Stomach (tissue), 8 donors: ENCODE measurements at regions not wholly inside any gene's neighbourhood (a gene's known extent, or its start where the extent isn't known, plus 50 kb on each side); places are given as distances from the start of the nearest gene placed in this dataset.

Source experiments
- DNase-seq, 2 donors: peaks; one replicate each; pipeline versions ENCODE4 v3.0.0 to v3.0.0-alpha.2; 2013 to 2019
- H3K27ac ChIP-seq, 5 donors: fragments of 200-600 bp in 4 of 5; sonication (generic) in 4 of 5; one replicate each; pipeline ENCODE4 v1.5.1; 2013 to 2019; ENCODE audit warnings: mild to moderate bottlenecking in 1 of 5, moderate library complexity in 1 of 5
- H3K27me3 ChIP-seq, 3 donors: fragments of 200-600 bp; sonication (generic); one replicate each; pipeline ENCODE4 v1.5.1; 2017 to 2019; ENCODE audit warnings: mixed run types in 1 of 3
- H3K36me3 ChIP-seq, 4 donors: fragments of 200-600 bp; sonication (generic); 1 replicate in 3 of 4; 2 replicates in 1 of 4; pipeline ENCODE4 v1.5.1; 2016 to 2019
- H3K4me1 ChIP-seq, 4 donors: fragments of 200-600 bp; sonication (generic); one replicate each; pipeline ENCODE4 v1.5.1; 2016 to 2019
- H3K4me3 ChIP-seq, 4 donors: fragments of 200-600 bp; sonication (generic) in 3 of 4; one replicate each; pipeline ENCODE4 v1.5.1; 2016 to 2019; ENCODE audit warnings: mild to moderate bottlenecking in 1 of 4
- H3K9me3 ChIP-seq, 4 donors: fragments of 200-600 bp; sonication (generic); one replicate each; pipeline ENCODE4 v1.5.1; 2016 to 2019
- EP300 ChIP-seq: sonication (generic); formaldehyde crosslinking; IDR thresholded peaks from one replicate; pipeline ENCODE4 v1.6.1; 2017; ENCODE audit warnings: antibody characterized with exemption
- POLR2A ChIP-seq, 4 donors: fragments of 450-650 bp; IDR thresholded peaks; one replicate each; pipeline ENCODE4 v1.6.1; 2016; ENCODE audit warnings: antibody characterized with exemption in 4 of 4, control low read depth in 2 of 4, mild to moderate bottlenecking in 1 of 4, moderate library complexity in 1 of 4
- POLR2AphosphoS5 ChIP-seq, 3 donors: sonication (generic); formaldehyde crosslinking; IDR thresholded peaks; one replicate each; pipeline ENCODE4 v1.6.1; 2016; ENCODE audit warnings: antibody characterized with exemption in 3 of 3
- WGBS, 5 donors: extraction: QIAGEN DNeasy Blood & Tissue Kit in 3 of 5; methylation state at CpG; one replicate each; pipeline versions ENCODE4 v1.1.5 to v1.1.7; 2013 to 2018; 5-methylcytosine and 5-hydroxymethylcytosine counted together
- intact Hi-C: fragments of 100-400 bp; cut with DNase I; formaldehyde crosslinking; loops from one replicate; pipeline ENCODE4 v1.15.1; 2023; ENCODE audit warnings: low total_unique reads
- TF ChIP-seq, protein P1 (sequence below), 7 experiments: fragments of 450-650 bp in 4 of 7; fragments of 200-600 bp in 3 of 7; sonication (generic) in 3 of 7; IDR thresholded peaks; one replicate each; pipeline ENCODE4 v1.5.1; 2016 to 2019; ENCODE audit warnings: antibody characterized with exemption in 7 of 7, control low read depth in 2 of 7, mild to moderate bottlenecking in 1 of 7
- donor health status: healthy with polysubstance abuse.
- donor health status: Bipolar disorder and iron deficiency.
- donor health status: healthy.

DNA sequence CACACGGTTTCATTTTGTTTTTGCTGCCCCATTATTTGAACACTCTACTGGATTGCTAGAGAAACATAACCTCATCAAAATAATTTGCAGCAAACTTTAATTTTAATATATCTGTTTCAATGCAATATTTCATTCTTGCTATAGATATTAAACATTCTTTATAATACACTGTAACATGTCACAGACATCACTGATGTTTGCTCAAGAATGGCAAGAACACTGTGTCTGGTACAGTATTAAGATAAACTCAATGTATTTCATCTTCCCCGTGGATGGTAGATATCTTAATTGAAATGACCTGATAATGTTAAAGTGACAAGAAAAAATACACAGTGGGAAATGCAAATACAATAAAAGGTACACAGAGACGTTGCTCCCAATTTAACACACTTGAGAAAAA is 86.0 kb downstream of the PTCHD4 start:
- Histone ChIP-seq H3K4me3 (no peak overlapping the region), H3K36me3 (no peaks in the 10 kb centered on the region), H3K9me3 (no peaks in the 10 kb centered on the region), H3K27me3 (no peaks in the 10 kb centered on the region), H3K27ac (no peak overlapping the region), H3K4me1 (no peaks in the 10 kb centered on the region)
- no peak for DNase-seq
- intact Hi-C loops = no loop called here
- WGBS, 5 donors = 38 to 52% (median 47%) methylated on average over 3 of the region's 3 CpGs
- TF ChIP-seq, protein P1, sequence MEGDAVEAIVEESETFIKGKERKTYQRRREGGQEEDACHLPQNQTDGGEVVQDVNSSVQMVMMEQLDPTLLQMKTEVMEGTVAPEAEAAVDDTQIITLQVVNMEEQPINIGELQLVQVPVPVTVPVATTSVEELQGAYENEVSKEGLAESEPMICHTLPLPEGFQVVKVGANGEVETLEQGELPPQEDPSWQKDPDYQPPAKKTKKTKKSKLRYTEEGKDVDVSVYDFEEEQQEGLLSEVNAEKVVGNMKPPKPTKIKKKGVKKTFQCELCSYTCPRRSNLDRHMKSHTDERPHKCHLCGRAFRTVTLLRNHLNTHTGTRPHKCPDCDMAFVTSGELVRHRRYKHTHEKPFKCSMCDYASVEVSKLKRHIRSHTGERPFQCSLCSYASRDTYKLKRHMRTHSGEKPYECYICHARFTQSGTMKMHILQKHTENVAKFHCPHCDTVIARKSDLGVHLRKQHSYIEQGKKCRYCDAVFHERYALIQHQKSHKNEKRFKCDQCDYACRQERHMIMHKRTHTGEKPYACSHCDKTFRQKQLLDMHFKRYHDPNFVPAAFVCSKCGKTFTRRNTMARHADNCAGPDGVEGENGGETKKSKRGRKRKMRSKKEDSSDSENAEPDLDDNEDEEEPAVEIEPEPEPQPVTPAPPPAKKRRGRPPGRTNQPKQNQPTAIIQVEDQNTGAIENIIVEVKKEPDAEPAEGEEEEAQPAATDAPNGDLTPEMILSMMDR (IDR thresholded peaks at IDR 0.05) = no peak
- TF ChIP-seq EP300 = no peak
- no peak for TF ChIP-seq POLR2A (IDR thresholded peaks at IDR 0.05)
- TF ChIP-seq POLR2AphosphoS5 (IDR thresholded peaks at IDR 0.05) = no peak

DNA sequence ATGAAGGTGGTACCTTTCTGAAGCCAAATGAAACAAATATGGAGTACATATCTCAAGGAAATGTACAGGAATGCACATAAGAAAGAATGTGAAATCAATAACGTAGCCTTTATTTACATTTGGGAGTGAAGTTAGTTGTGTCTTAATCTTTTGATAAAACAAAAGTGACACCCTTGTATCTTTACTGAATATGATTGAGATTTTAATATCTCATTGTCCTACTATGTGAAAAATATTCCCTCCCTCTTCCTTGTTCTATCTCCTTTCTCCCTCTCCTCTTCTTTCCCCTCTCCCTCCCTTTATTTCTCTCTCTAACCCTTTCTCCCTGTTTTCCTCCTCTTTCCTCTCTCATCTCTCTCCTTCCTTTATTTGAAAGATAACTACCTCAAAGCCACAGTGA is 89.1 kb downstream of the PTCHD4 start:
- intact Hi-C loops = no loop called here
- TF ChIP-seq POLR2AphosphoS5 (IDR thresholded peaks at IDR 0.05) (no peak), POLR2A (IDR thresholded peaks at IDR 0.05) (no peak), EP300 (no peak)
- TF ChIP-seq, protein P1 (IDR thresholded peaks at IDR 0.05) = no peak
- no peaks in the 10 kb centered on the region for H3K4me1 ChIP-seq
- no peaks in the 10 kb centered on the region for H3K9me3 ChIP-seq
- WGBS, 5 donors = 28 to 39% (median 33%) methylated on average over 1 of the region's 1 CpG
- no peaks in the 10 kb centered on the region for H3K27me3 ChIP-seq
- no peak overlapping the region for H3K4me3 ChIP-seq
- H3K27ac ChIP-seq = no peak overlapping the region
- H3K36me3 ChIP-seq = no peaks in the 10 kb centered on the region
- no peak for DNase-seq

DNA sequence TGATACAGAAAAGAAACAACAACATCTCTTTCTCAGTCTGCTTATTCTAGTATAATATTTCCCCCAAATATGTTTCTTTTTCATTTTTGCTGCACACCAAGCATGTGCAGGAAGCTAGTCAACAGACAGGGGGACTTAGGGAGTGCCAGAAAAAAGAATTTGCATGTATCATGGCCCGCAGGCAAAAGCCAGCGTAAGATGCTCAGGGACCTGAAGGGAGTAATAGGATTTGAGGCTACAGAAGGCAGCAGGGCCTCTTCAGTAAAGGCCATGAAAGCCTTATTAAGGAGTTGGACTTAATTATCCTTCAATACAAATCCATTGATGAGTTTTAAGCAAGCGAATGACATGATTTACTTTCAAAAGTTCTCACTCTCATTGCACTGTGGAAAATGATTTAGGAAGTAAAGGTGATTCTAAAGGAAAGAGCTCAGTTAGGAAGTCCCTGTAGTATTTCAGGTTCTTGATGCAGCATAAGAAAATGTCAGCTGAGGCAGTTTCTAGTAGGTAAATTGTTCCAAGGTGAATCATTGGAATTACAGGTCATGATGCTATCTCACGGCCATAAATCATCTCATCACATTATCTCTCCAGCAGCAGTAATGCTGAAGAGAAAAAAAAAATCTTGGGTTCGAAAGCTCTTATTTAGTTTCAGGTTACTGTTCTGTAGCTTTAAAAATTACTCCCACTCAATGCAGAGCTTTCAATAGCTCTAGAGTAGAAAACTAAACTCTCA is 94.8 kb downstream of the PTCHD4 start:
- H3K9me3 ChIP-seq = no peaks in the 10 kb centered on the region
- H3K36me3 ChIP-seq = no peaks in the 10 kb centered on the region
- DNase-seq = no peak
- H3K27me3 ChIP-seq = no peaks in the 10 kb centered on the region
- H3K4me3 ChIP-seq = no peak overlapping the region
- H3K4me1 ChIP-seq = no peaks in the 10 kb centered on the region
- TF ChIP-seq, protein P1 (IDR thresholded peaks at IDR 0.05) = no peak
- no peak for TF ChIP-seq POLR2A (IDR thresholded peaks at IDR 0.05)
- no peak for TF ChIP-seq EP300
- no peak for TF ChIP-seq POLR2AphosphoS5 (IDR thresholded peaks at IDR 0.05)
- WGBS, 5 donors = 80 to 85% (median 83%) methylated on average over 5 of the region's 5 CpGs
- H3K27ac ChIP-seq = no peak overlapping the region
- intact Hi-C loops = no loop called here

DNA sequence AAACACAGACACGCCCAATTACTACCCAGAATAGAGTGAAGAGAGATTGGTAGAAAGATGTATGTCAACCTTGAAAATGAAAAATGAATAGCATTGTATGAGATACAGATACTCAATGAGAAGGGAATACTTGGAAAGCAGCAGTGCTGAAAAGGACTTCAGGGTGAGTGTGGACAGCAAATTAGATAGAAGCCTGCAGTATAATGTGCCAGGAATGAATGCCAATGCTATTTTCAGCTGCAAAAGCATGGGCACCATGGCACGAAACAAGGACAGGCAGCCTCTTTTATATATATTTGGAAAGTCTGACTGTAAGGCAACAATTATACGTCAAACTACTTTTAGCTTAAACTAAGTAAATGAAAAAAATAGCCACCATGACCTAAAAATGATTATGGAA is 118.2 kb downstream of the PTCHD4 start:
- Histone ChIP-seq H3K9me3 (peaks cover 0 to 8% (median 0%) of the 10 kb centered on the region in 4 donors), H3K36me3 (no peaks in the 10 kb centered on the region), H3K27ac (no peak overlapping the region), H3K4me1 (no peaks in the 10 kb centered on the region), H3K4me3 (no peak overlapping the region), H3K27me3 (no peaks in the 10 kb centered on the region)
- 70 to 83% (median 79%) methylated on average over 3 of the region's 3 CpGs for WGBS, 5 donors
- intact Hi-C loops = no loop called here
- no peak for TF ChIP-seq POLR2AphosphoS5 (IDR thresholded peaks at IDR 0.05)
- DNase-seq = no peak

DNA sequence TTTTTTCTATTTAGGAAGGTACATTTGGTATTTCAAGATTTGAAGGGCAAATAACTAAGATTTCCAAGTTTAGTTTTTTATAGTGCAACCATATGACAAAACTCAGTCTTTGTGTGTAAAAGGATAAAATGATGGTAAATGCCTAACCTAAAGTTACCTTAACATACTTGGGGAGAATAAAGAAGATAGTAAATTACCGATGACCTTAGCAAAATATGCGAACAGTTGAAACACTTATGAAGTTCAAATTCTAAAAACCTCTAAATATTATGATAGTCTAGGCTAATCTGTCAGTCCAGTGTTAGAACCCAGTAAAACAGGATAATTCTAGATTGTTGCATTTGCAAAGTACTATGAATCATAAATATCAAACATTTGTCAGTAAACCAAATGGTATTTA is 127.5 kb downstream of the PTCHD4 start:
- H3K27me3 ChIP-seq = no peaks in the 10 kb centered on the region
- H3K4me1 ChIP-seq = no peaks in the 10 kb centered on the region
- peaks cover 0 to 2% (median 0%) of the 10 kb centered on the region in 4 donors for H3K9me3 ChIP-seq
- H3K4me3 ChIP-seq = no peak overlapping the region
- 87 to 92% (median 90%) methylated on average over 2 of the region's 2 CpGs for WGBS, 5 donors
- intact Hi-C loops = no loop called here
- DNase-seq = no peak
- TF ChIP-seq POLR2AphosphoS5 (IDR thresholded peaks at IDR 0.05) (no peak), EP300 (no peak), POLR2A (IDR thresholded peaks at IDR 0.05) (no peak)
- TF ChIP-seq, protein P1 (IDR thresholded peaks at IDR 0.05) = no peak
- H3K36me3 ChIP-seq = no peaks in the 10 kb centered on the region
- H3K27ac ChIP-seq = no peak overlapping the region
